H9 (cell line): ENCODE measurements at regions not wholly inside any gene's neighbourhood (a gene's known extent, or its start where the extent isn't known, plus 50 kb on each side); places are given as distances from the start of the nearest gene placed in this dataset.

Experiments used
- DNase-seq: peaks from one replicate; pipeline ENCODE4 v3.0.0-alpha.2; 2017
- H2AFZ ChIP-seq: one replicate; pipeline ENCODE4 v1.6.1; 2013; ENCODE audit warnings: mild to moderate bottlenecking, low read length, control low read depth, moderate library complexity
- H2AK5ac ChIP-seq: 2 replicates; pipeline ENCODE4 v1.6.1; 2013; ENCODE audit warnings: low read length, control low read depth, mixed read lengths; ENCODE audit not compliant: insufficient read length
- H2BK120ac ChIP-seq: one replicate; pipeline ENCODE4 v1.6.1; 2013; ENCODE audit warnings: low read depth, mild to moderate bottlenecking, low read length, control low read depth, inconsistent platforms; ENCODE audit not compliant: poor library complexity, severe bottlenecking
- H2BK12ac ChIP-seq: 2 replicates; pipeline ENCODE4 v1.6.1; 2013; ENCODE audit warnings: low read length, control low read depth, mixed read lengths, low read depth; ENCODE audit not compliant: insufficient read length
- H2BK15ac ChIP-seq: 2 replicates; pipeline ENCODE4 v1.6.1; 2013; ENCODE audit warnings: low read depth, low read length, control low read depth
- H2BK20ac ChIP-seq: one replicate; pipeline ENCODE4 v1.6.1; 2013; ENCODE audit warnings: low read depth, mild to moderate bottlenecking, low read length, control low read depth, inconsistent platforms; ENCODE audit not compliant: poor library complexity, severe bottlenecking
- H2BK5ac ChIP-seq: 2 replicates; pipeline ENCODE4 v1.6.1; 2013; ENCODE audit warnings: low read length, control low read depth, mixed read lengths; ENCODE audit not compliant: insufficient read length
- H3K14ac ChIP-seq: 2 replicates; pipeline ENCODE4 v1.6.1; 2013; ENCODE audit warnings: low read length, control low read depth; ENCODE audit not compliant: insufficient read depth
- H3K18ac ChIP-seq: 2 replicates; pipeline ENCODE4 v1.6.1; 2013; ENCODE audit warnings: low read depth, mild to moderate bottlenecking, mixed read lengths, low read length, control low read depth; ENCODE audit not compliant: insufficient read length
- H3K23ac ChIP-seq: 2 replicates; pipeline ENCODE4 v1.6.1; 2013; ENCODE audit warnings: low read length, control low read depth, mixed read lengths, low read depth; ENCODE audit not compliant: insufficient read length
- H3K23me2 ChIP-seq: 2 replicates; pipeline ENCODE4 v1.6.1; 2013; ENCODE audit warnings: low read depth, mild to moderate bottlenecking, mixed read lengths, low read length, control low read depth; ENCODE audit not compliant: insufficient read length, poor library complexity, severe bottlenecking
- H3K27ac ChIP-seq: 2 replicates; pipeline ENCODE4 v1.5.1; 2013; ENCODE audit warnings: low read length, control low read depth, mixed read lengths, low read depth; ENCODE audit not compliant: insufficient read length
- H3K27me3 ChIP-seq: 2 replicates; pipeline ENCODE4 v1.6.1; 2013; ENCODE audit warnings: low read length, control low read depth, inconsistent platforms; ENCODE audit not compliant: insufficient read depth
- H3K4ac ChIP-seq: 2 replicates; pipeline ENCODE4 v1.6.1; 2013; ENCODE audit warnings: low read depth, mild to moderate bottlenecking, control low read depth, inconsistent platforms, low read length, moderate library complexity
- H3K4me1 ChIP-seq: 2 replicates; pipeline ENCODE4 v1.6.1; 2013; ENCODE audit warnings: low read length, control low read depth, inconsistent platforms; ENCODE audit not compliant: insufficient read depth
- H3K4me2 ChIP-seq: 2 replicates; pipeline ENCODE4 v1.6.1; 2013; ENCODE audit warnings: low read length, control low read depth, mixed read lengths; ENCODE audit not compliant: insufficient read length, insufficient read depth
- H3K56ac ChIP-seq: 2 replicates; pipeline ENCODE4 v1.6.1; 2013; ENCODE audit warnings: low read depth, mild to moderate bottlenecking, mixed read lengths, low read length, control low read depth; ENCODE audit not compliant: insufficient read length
- H3K79me1 ChIP-seq: 2 replicates; pipeline ENCODE4 v1.6.1; 2013; ENCODE audit warnings: low read depth, mild to moderate bottlenecking, moderate library complexity, low read length, control low read depth, inconsistent platforms; ENCODE audit not compliant: insufficient read depth, poor library complexity, severe bottlenecking
- H3K79me2 ChIP-seq: 2 replicates; pipeline ENCODE4 v1.6.1; 2013; ENCODE audit warnings: low read length, control low read depth, inconsistent platforms; ENCODE audit not compliant: insufficient read depth
- H3K9ac ChIP-seq: 2 replicates; pipeline ENCODE4 v1.6.1; 2013; ENCODE audit warnings: low read length, control low read depth, mixed read lengths; ENCODE audit not compliant: insufficient read length; ENCODE audit errors: extremely low read depth
- H3K9me3 ChIP-seq: one replicate; pipeline ENCODE4 v1.6.1; 2013; ENCODE audit warnings: low read depth, low read length, inconsistent platforms; ENCODE audit not compliant: control insufficient read depth
- H3T11ph ChIP-seq: one replicate; pipeline ENCODE4 v1.6.1; 2013; ENCODE audit warnings: mild to moderate bottlenecking, low read length, control low read depth, inconsistent platforms
- H4K20me1 ChIP-seq: one replicate; pipeline ENCODE4 v1.6.1; 2013; ENCODE audit not compliant: control insufficient read depth, insufficient read length, insufficient read depth
- H4K5ac ChIP-seq: 2 replicates; pipeline ENCODE4 v1.6.1; 2013; ENCODE audit warnings: low read depth, mild to moderate bottlenecking, mixed read lengths, low read length, control low read depth; ENCODE audit not compliant: insufficient read length
- H4K8ac ChIP-seq: replicated peaks from 2 replicates; pipeline ENCODE4 v1.6.1; 2013; ENCODE audit warnings: low read length, control low read depth, mixed read lengths, low read depth; ENCODE audit not compliant: insufficient read length
- H4K91ac ChIP-seq: 2 replicates; pipeline ENCODE4 v1.6.1; 2013; ENCODE audit warnings: low read depth, mild to moderate bottlenecking, moderate library complexity, mixed read lengths, low read length, control low read depth; ENCODE audit not compliant: insufficient read length
- H3K27ac Mint-ChIP-seq, 3 experiments: 2 replicates in 2 of 3; 3 replicates in 1 of 3; pipeline ENCODE4 v1.8.0; 2020 to 2021; ENCODE audit warnings: mixed read lengths in 3 of 3, mild to moderate bottlenecking in 1 of 3, moderate library complexity in 1 of 3
- H3K27me3 Mint-ChIP-seq: 2 replicates; pipeline ENCODE4 v1.8.0; 2021; ENCODE audit warnings: low read depth, mild to moderate bottlenecking, moderate library complexity, mixed read lengths
- H3K36me3 Mint-ChIP-seq, 3 experiments: 2 replicates in 2 of 3; 3 replicates in 1 of 3; pipeline ENCODE4 v1.8.0; 2020 to 2021; ENCODE audit warnings: low read depth in 3 of 3, mixed read lengths in 3 of 3; ENCODE audit not compliant: insufficient read depth in 1 of 3
- H3K4me1 Mint-ChIP-seq, 2 experiments: 2 replicates each; pipeline ENCODE4 v1.8.0; 2020; ENCODE audit warnings: mixed read lengths in 2 of 2
- H3K4me3 Mint-ChIP-seq, 2 experiments: 2 replicates in 1 of 2; 3 replicates in 1 of 2; pipeline ENCODE4 v1.8.0; 2020 to 2021; ENCODE audit warnings: mild to moderate bottlenecking in 2 of 2, mixed read lengths in 2 of 2, moderate library complexity in 1 of 2
- H3K9me3 Mint-ChIP-seq, 2 experiments: 2 replicates in 1 of 2; 3 replicates in 1 of 2; pipeline ENCODE4 v1.8.0; 2020; ENCODE audit warnings: mild to moderate bottlenecking in 2 of 2, mixed read lengths in 2 of 2, moderate library complexity in 1 of 2
- CTCF ChIP-seq: fragments of 200-600 bp; sonication (generic); conservative IDR thresholded peaks from 3 replicates; pipeline ENCODE4 v1.8.0; 2021; ENCODE audit warnings: antibody characterized with exemption, mild to moderate bottlenecking
- WGBS: extraction: QIAGEN DNeasy Blood & Tissue Kit; methylation state at CpG from one replicate; pipeline ENCODE4 v1.1.7; 2013; ENCODE audit warnings: missing lambda C conversion rate, low lambda C conversion rate, mixed read lengths; ENCODE audit not compliant: insufficient read length; ENCODE audit errors: extremely low coverage; 5-methylcytosine and 5-hydroxymethylcytosine counted together

GRCh38 chr17:14926526-14927122 is 338.5 kb downstream of the PMP22 start:
- peaks cover 0 to 4% of the 10 kb centered on the region in 2 experiments; a peak in 2 of 4 replicates for H3K4me1 Mint-ChIP-seq
- Histone ChIP-seq H2AK5ac (no peak overlapping the region), H3K4me1 (no peaks in the 10 kb centered on the region), H3K27me3 (no peaks in the 10 kb centered on the region), H3K23ac (no peak overlapping the region), H3K79me2 (no peaks in the 10 kb centered on the region), H3K23me2 (no peaks in the 10 kb centered on the region), H2BK12ac (no peak overlapping the region), H4K8ac (no peak overlapping the region), H3K4ac (no peak overlapping the region), H3K18ac (no peak overlapping the region), H3K9me3 (no peaks in the 10 kb centered on the region), H3K4me2 (no peak overlapping the region), H3K27ac (no peak overlapping the region), H4K20me1 (no peaks in the 10 kb centered on the region), H2BK15ac (no peak overlapping the region), H3K56ac (no peak overlapping the region), H4K91ac (no peak overlapping the region), H3K79me1 (no peaks in the 10 kb centered on the region), H3K9ac (no peak overlapping the region), H2AFZ (no peak overlapping the region), H3K14ac (no peak overlapping the region), H2BK120ac (no peak overlapping the region), H2BK5ac (no peak overlapping the region), H3T11ph (no peak overlapping the region), H4K5ac (no peak overlapping the region), H2BK20ac (no peak overlapping the region)
- no peaks in the 10 kb centered on the region for H3K27me3 Mint-ChIP-seq
- no peak overlapping the region for H3K27ac Mint-ChIP-seq
- no peak overlapping the region for H3K4me3 Mint-ChIP-seq
- peak; percentile 60 for DNase-seq
- peaks cover 5 to 6% of the 10 kb centered on the region in 2 experiments; a peak in 4 of 5 replicates for H3K9me3 Mint-ChIP-seq
- peak; percentile 86 for TF ChIP-seq CTCF
- no CpG with 5 or more reads among the region's 7 CpGs for WGBS
- H3K36me3 Mint-ChIP-seq: peaks cover 3 to 11% (median 6%) of the 10 kb centered on the region in 3 experiments; a peak in 5 of 7 replicates
